Progenitor cell of endocrine pancreas (in vitro differentiated cells): ENCODE measurements at regions not wholly inside any gene's neighbourhood (a gene's known extent, or its start where the extent isn't known, plus 50 kb on each side); places are given as distances from the start of the nearest gene placed in this dataset.

Source experiments
- DNase-seq: peaks from one replicate; pipeline ENCODE4 v3.0.0; 2021; ENCODE audit warnings: low spot score; ENCODE audit not compliant: unreplicated experiment
- H3K27ac Mint-ChIP-seq: 2 replicates; pipeline ENCODE4 v1.8.0; 2021; ENCODE audit warnings: mild to moderate bottlenecking, moderate library complexity, mixed read lengths
- H3K27me3 Mint-ChIP-seq: 2 replicates; pipeline ENCODE4 v1.8.0; 2021; ENCODE audit warnings: mixed read lengths
- H3K36me3 Mint-ChIP-seq: 2 replicates; pipeline ENCODE4 v1.8.0; 2022; ENCODE audit warnings: mixed read lengths; ENCODE audit not compliant: insufficient read depth
- H3K4me1 Mint-ChIP-seq: 2 replicates; pipeline ENCODE4 v1.8.0; 2021; ENCODE audit warnings: low read depth, mixed read lengths
- H3K4me3 Mint-ChIP-seq: 2 replicates; pipeline ENCODE4 v1.8.0; 2021; ENCODE audit warnings: low read depth, mild to moderate bottlenecking, moderate library complexity, mixed read lengths
- H3K9me3 Mint-ChIP-seq: 2 replicates; pipeline ENCODE4 v1.8.0; 2021; ENCODE audit warnings: low read depth, mixed read lengths
- TF ChIP-seq, protein P1 (sequence below): fragments of 200-600 bp; sonication (generic); IDR thresholded peaks from one replicate; pipeline ENCODE4 v1.5.0; 2021; ENCODE audit warnings: antibody characterized with exemption, mild to moderate bottlenecking; ENCODE audit not compliant: unreplicated experiment

DNA sequence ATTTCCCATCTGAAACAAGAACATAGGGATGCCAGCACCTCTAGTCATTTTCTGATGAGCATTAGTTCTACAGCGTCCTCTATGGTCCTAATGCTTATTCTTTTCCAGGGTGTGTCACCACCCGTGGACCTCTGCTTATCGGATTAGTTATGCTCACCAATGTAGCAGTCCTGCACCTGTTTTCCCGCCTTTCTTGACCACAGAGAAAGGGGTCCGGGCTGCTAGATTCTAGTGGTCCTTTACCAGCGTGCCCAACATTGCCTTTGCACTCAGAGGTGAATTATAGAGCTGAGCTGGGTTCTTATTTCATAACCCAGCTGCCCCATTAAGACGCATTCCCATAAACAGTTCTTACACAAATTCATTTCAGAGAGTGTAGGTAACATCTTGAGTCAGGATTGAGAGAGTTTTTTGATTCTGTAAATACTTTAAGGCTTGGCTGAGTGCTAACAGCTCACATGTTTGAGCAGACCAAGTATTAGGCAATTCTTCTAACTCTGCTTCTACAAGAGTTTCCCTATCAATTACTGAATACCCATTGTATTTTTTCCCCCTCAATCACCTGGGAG, 2205.1 kb upstream of the C9orf72 start:
- H3K4me3 Mint-ChIP-seq: no peak overlapping the region
- H3K27me3 Mint-ChIP-seq: no peaks in the 10 kb centered on the region
- TF ChIP-seq, protein P1, sequence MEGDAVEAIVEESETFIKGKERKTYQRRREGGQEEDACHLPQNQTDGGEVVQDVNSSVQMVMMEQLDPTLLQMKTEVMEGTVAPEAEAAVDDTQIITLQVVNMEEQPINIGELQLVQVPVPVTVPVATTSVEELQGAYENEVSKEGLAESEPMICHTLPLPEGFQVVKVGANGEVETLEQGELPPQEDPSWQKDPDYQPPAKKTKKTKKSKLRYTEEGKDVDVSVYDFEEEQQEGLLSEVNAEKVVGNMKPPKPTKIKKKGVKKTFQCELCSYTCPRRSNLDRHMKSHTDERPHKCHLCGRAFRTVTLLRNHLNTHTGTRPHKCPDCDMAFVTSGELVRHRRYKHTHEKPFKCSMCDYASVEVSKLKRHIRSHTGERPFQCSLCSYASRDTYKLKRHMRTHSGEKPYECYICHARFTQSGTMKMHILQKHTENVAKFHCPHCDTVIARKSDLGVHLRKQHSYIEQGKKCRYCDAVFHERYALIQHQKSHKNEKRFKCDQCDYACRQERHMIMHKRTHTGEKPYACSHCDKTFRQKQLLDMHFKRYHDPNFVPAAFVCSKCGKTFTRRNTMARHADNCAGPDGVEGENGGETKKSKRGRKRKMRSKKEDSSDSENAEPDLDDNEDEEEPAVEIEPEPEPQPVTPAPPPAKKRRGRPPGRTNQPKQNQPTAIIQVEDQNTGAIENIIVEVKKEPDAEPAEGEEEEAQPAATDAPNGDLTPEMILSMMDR: no peak
- DNase-seq: no peak
- H3K9me3 Mint-ChIP-seq: peaks cover 5% of the 10 kb centered on the region
- H3K27ac Mint-ChIP-seq: no peak overlapping the region
- H3K36me3 Mint-ChIP-seq: no peaks in the 10 kb centered on the region
- no peaks in the 10 kb centered on the region for H3K4me1 Mint-ChIP-seq

- Mint-ChIP-seq H3K4me3 (no peak overlapping the region), H3K9me3 (no peaks in the 10 kb centered on the region), H3K27me3 (no peaks in the 10 kb centered on the region), H3K27ac (no peak overlapping the region), H3K4me1 (no peaks in the 10 kb centered on the region), H3K36me3 (no peaks in the 10 kb centered on the region)
- TF ChIP-seq, protein P1: no peak
- no peak for DNase-seq
These were observed 2220.7 kb upstream of the C9orf72 start for GRCh38 chr9:29793970-29794369.

DNA sequence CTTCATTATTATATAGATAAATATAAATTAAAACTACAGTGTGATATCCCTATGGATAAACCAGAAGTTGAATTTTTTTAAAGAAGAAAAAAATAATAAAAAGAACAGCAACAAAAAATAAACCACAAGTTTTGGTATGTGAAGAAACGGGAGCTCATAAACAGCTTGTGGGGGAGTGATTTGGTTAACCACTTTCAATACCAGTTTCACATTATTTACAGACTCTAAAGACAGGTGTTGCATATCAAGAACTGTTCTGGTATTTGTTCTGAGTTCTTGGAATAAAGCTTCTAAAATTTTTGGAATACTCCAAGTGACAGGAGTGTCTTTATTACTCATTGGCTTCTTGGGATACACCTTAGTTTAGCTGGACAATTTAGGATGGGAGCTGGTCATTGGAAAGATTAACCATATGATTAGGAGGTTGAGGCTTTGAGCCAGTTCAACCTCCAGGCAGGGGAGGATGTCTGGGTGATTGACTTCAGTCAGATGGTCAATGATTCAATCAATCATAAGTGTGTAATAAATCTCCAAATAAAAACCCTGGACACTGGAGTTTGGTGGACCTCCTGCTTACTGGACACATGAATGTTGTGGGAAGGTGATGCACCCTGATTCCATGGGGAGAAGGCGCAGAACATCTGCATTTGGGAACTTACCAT, 2223.1 kb upstream of the C9orf72 start:
- Mint-ChIP-seq H3K9me3 (no peaks in the 10 kb centered on the region), H3K27ac (no peak overlapping the region), H3K36me3 (no peaks in the 10 kb centered on the region), H3K27me3 (no peaks in the 10 kb centered on the region), H3K4me3 (no peak overlapping the region), H3K4me1 (no peaks in the 10 kb centered on the region)
- TF ChIP-seq, protein P1: no peak
- DNase-seq: no peak

DNA sequence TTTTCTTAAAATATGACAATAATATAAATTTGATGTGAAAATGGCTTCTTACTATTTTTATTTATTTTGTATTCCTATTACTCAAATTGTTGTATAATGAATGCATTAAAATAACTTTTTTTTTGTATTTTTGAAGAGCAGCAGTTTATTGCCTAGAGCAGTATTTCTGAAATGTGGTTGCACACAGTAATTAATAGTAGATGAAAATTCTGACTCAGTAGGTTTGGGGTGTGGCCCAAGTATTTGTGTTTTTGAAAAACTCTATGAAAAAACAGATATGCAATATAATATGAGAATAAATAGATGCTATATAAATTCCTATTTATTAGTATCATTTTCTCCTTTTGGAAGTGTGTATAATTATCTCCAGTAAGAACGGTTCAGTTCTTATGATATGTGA, 2225.3 kb upstream of the C9orf72 start:
- H3K4me1 Mint-ChIP-seq: no peaks in the 10 kb centered on the region
- H3K27ac Mint-ChIP-seq: no peak overlapping the region
- TF ChIP-seq, protein P1: no peak
- no peak for DNase-seq
- H3K36me3 Mint-ChIP-seq: no peaks in the 10 kb centered on the region
- no peaks in the 10 kb centered on the region for H3K9me3 Mint-ChIP-seq
- H3K4me3 Mint-ChIP-seq: no peak overlapping the region
- no peaks in the 10 kb centered on the region for H3K27me3 Mint-ChIP-seq

DNA sequence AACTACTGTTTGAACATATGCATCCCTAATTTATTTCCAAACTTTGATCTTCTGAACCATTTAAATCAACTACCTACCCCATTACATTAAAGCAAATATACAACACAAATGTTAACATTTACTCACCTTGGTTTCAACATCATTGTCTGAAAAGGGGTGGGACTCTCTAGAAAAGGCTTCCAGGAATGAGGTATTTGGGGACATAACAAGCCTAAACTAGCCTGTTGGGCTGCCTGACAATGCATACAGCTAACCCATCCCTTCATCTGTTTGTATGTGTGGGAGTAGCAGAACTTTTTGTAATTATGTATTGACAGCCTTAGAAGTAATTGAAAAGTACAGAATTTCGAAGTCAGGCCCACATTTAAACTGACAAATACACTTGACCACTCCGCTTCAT, 2225.9 kb upstream of the C9orf72 start:
- DNase-seq: no peak
- H3K4me3 Mint-ChIP-seq: no peak overlapping the region
- H3K27me3 Mint-ChIP-seq: no peaks in the 10 kb centered on the region
- no peak overlapping the region for H3K27ac Mint-ChIP-seq
- no peaks in the 10 kb centered on the region for H3K36me3 Mint-ChIP-seq
- no peaks in the 10 kb centered on the region for H3K4me1 Mint-ChIP-seq
- no peaks in the 10 kb centered on the region for H3K9me3 Mint-ChIP-seq
- TF ChIP-seq, protein P1: no peak
